ENCODE measurements at regions not wholly inside any gene's neighbourhood (a gene's known extent, or its start where the extent isn't known, plus 50 kb on each side); places are given as distances from the start of the nearest gene placed in this dataset.

DNA sequence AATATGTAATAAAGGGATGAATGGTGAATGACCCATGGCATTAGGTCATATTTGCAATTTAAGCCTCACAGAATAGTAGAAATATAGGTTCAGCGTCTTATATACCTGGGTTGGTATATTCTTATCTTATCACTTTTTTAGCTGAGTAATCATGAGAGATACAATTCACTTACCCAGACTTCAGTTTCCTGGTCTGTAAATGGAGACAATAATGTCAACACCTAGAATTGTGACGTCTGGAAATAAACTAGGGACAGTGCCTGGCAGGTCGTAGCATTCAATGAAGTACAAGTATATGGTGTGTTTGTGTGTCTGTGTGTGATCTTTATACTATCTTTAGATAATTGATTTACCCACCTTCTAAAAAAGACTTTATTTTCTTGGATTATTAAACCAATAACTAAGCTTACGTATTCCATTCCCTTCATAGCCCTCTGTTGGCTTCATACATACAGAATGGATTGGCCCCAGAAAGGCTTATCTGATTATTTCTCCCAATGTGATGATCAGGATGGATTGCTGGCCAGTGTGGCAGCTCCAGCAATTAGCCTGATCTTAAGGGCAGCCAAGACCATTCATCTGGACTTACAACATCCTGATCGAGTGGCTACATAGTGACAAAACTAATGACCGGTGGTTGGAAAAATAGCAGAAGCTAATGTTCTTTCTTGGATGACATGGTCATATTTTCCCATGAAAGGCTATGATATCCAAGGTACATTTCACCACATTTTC lies 121.2 kb upstream of the NPVF start:
- no peak for TF ChIP-seq EZH2 (IDR thresholded peaks at IDR 0.05; ENCODE audit: insufficient read depth, low read length)
- TF ChIP-seq, protein P1, sequence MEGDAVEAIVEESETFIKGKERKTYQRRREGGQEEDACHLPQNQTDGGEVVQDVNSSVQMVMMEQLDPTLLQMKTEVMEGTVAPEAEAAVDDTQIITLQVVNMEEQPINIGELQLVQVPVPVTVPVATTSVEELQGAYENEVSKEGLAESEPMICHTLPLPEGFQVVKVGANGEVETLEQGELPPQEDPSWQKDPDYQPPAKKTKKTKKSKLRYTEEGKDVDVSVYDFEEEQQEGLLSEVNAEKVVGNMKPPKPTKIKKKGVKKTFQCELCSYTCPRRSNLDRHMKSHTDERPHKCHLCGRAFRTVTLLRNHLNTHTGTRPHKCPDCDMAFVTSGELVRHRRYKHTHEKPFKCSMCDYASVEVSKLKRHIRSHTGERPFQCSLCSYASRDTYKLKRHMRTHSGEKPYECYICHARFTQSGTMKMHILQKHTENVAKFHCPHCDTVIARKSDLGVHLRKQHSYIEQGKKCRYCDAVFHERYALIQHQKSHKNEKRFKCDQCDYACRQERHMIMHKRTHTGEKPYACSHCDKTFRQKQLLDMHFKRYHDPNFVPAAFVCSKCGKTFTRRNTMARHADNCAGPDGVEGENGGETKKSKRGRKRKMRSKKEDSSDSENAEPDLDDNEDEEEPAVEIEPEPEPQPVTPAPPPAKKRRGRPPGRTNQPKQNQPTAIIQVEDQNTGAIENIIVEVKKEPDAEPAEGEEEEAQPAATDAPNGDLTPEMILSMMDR (IDR thresholded peaks at IDR 0.05; ENCODE audit: insufficient read depth, low read depth, low read length), result no peak
- H3K27ac ChIP-seq (ENCODE audit: low read depth, low read length), result no peak overlapping the region
- Mint-ChIP-seq H3K36me3 (ENCODE audit: low read depth, unreplicated experiment) (no peaks in the 10 kb centered on the region), H3K4me3 (ENCODE audit: unreplicated experiment) (no peak overlapping the region), H3K27me3 (ENCODE audit: low read depth, unreplicated experiment) (peaks cover 2% of the 10 kb centered on the region), H3K27ac (ENCODE audit: unreplicated experiment) (no peak overlapping the region), H3K4me1 (ENCODE audit: low read depth, unreplicated experiment) (peaks cover 11% of the 10 kb centered on the region), H3K9me3 (ENCODE audit: unreplicated experiment) (peaks cover 2% of the 10 kb centered on the region)
- H3K4me1 ChIP-seq (ENCODE audit: insufficient read depth, low read length), result no peaks in the 10 kb centered on the region
- H3K9me3 ChIP-seq (ENCODE audit: insufficient read depth, low read depth, low read length), result no peaks in the 10 kb centered on the region
- no peak for DNase-seq (ENCODE audit: low read depth)
- no peak for FAIRE-seq
- H3K27me3 ChIP-seq (ENCODE audit: insufficient read depth, low read length), result no peaks in the 10 kb centered on the region
- H4K20me1 ChIP-seq (ENCODE audit: insufficient read depth, low read length), result no peaks in the 10 kb centered on the region
- no peak overlapping the region for H3K4me3 ChIP-seq (ENCODE audit: insufficient read depth, low read depth, low read length)
- H3K4me2 ChIP-seq (ENCODE audit: low read length), result no peak overlapping the region
- H3K36me3 ChIP-seq (ENCODE audit: insufficient read depth, low read length), result no peaks in the 10 kb centered on the region
- H3K9ac ChIP-seq (ENCODE audit: low read length), result no peak overlapping the region
- H3K79me2 ChIP-seq (ENCODE audit: insufficient read depth, low read length), result no peaks in the 10 kb centered on the region
- H2AFZ ChIP-seq (ENCODE audit: low read depth, low read length), result no peak overlapping the region

DNA sequence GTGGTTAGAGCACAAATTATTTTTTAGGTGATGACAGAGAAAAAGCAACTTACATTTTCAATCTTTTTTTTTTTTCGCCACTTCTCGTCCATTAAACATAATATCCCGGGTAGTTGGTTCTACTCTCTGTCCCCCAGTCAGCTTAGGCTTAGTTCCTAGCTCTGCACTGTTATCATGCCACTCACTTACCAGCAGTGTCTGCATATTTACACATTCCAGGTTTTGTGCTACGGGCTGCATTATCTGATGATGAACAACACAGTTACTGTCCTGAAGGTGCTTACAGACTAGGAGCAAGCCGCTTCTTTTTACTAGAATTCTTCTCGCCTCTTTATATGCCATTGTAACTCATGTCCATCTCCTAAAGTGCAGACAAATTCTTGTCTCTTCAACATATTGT lies 121.8 kb upstream of the NPVF start:
- no peak overlapping the region for H3K27ac ChIP-seq (ENCODE audit: low read depth, low read length)
- H3K9ac ChIP-seq (ENCODE audit: low read length), result no peak overlapping the region
- no peaks in the 10 kb centered on the region for H3K4me1 ChIP-seq (ENCODE audit: insufficient read depth, low read length)
- no peak for FAIRE-seq
- peaks cover 12% of the 10 kb centered on the region for H3K4me1 Mint-ChIP-seq (ENCODE audit: low read depth, unreplicated experiment)
- no peak for DNase-seq (ENCODE audit: low read depth)
- no peak overlapping the region for H3K27ac Mint-ChIP-seq (ENCODE audit: unreplicated experiment)
- no peak overlapping the region for H3K4me3 ChIP-seq (ENCODE audit: insufficient read depth, low read depth, low read length)
- H3K9me3 ChIP-seq (ENCODE audit: insufficient read depth, low read depth, low read length), result no peaks in the 10 kb centered on the region
- no peaks in the 10 kb centered on the region for H3K27me3 ChIP-seq (ENCODE audit: insufficient read depth, low read length)
- H3K4me2 ChIP-seq (ENCODE audit: low read length), result no peak overlapping the region
- no peaks in the 10 kb centered on the region for H3K79me2 ChIP-seq (ENCODE audit: insufficient read depth, low read length)
- no peak overlapping the region for H2AFZ ChIP-seq (ENCODE audit: low read depth, low read length)
- H3K36me3 ChIP-seq (ENCODE audit: insufficient read depth, low read length), result no peaks in the 10 kb centered on the region
- no peak overlapping the region for H3K4me3 Mint-ChIP-seq (ENCODE audit: unreplicated experiment)
- H3K27me3 Mint-ChIP-seq (ENCODE audit: low read depth, unreplicated experiment), result peaks cover 2% of the 10 kb centered on the region
- TF ChIP-seq, protein P1 (IDR thresholded peaks at IDR 0.05; ENCODE audit: insufficient read depth, low read depth, low read length), result no peak
- TF ChIP-seq EZH2 (IDR thresholded peaks at IDR 0.05; ENCODE audit: insufficient read depth, low read length), result no peak
- no peaks in the 10 kb centered on the region for H3K36me3 Mint-ChIP-seq (ENCODE audit: low read depth, unreplicated experiment)
- H4K20me1 ChIP-seq (ENCODE audit: insufficient read depth, low read length), result no peaks in the 10 kb centered on the region
- H3K9me3 Mint-ChIP-seq (ENCODE audit: unreplicated experiment), result peaks cover 2% of the 10 kb centered on the region

DNA sequence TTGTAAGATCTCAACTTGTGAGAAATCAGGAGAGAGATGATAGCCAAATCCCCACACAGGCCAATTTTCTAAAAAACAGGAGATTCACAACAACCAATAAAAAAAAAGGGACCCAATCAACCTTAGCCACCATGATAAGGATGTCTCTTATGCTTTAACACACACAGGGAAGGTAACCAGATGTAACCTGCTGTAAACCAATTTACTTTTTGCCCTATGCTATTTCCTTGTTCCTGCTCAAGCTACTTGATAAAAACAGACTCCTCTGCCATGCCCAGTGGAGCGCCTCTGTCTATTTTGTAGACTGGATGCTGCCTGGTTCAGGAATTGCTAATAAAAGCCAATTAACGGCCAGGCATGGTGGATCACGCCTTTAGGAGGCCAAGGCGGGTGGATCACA lies 123.5 kb upstream of the NPVF start:
- Mint-ChIP-seq H3K4me3 (ENCODE audit: unreplicated experiment) (no peak overlapping the region), H3K4me1 (ENCODE audit: low read depth, unreplicated experiment) (peaks cover 12% of the 10 kb centered on the region), H3K27ac (ENCODE audit: unreplicated experiment) (no peak overlapping the region), H3K36me3 (ENCODE audit: low read depth, unreplicated experiment) (no peaks in the 10 kb centered on the region), H3K9me3 (ENCODE audit: unreplicated experiment) (peaks cover 2% of the 10 kb centered on the region), H3K27me3 (ENCODE audit: low read depth, unreplicated experiment) (peaks cover 2% of the 10 kb centered on the region)
- Histone ChIP-seq H4K20me1 (ENCODE audit: insufficient read depth, low read length) (no peaks in the 10 kb centered on the region), H3K4me1 (ENCODE audit: insufficient read depth, low read length) (no peaks in the 10 kb centered on the region), H3K27ac (ENCODE audit: low read depth, low read length) (no peak overlapping the region), H3K4me2 (ENCODE audit: low read length) (no peak overlapping the region), H3K79me2 (ENCODE audit: insufficient read depth, low read length) (no peaks in the 10 kb centered on the region), H3K9me3 (ENCODE audit: insufficient read depth, low read depth, low read length) (no peaks in the 10 kb centered on the region), H3K27me3 (ENCODE audit: insufficient read depth, low read length) (no peaks in the 10 kb centered on the region), H3K36me3 (ENCODE audit: insufficient read depth, low read length) (no peaks in the 10 kb centered on the region), H3K4me3 (ENCODE audit: insufficient read depth, low read depth, low read length) (no peak overlapping the region), H2AFZ (ENCODE audit: low read depth, low read length) (no peak overlapping the region), H3K9ac (ENCODE audit: low read length) (no peak overlapping the region)
- FAIRE-seq, result no peak
- no peak for DNase-seq (ENCODE audit: low read depth)
- no peak for TF ChIP-seq EZH2 (IDR thresholded peaks at IDR 0.05; ENCODE audit: insufficient read depth, low read length)
- TF ChIP-seq, protein P1 (IDR thresholded peaks at IDR 0.05; ENCODE audit: insufficient read depth, low read depth, low read length), result no peak

Data from astrocyte (in vitro differentiated cells and primary cell).